OCI-LY7 (cell line): ENCODE measurements at regions not wholly inside any gene's neighbourhood (a gene's known extent, or its start where the extent isn't known, plus 50 kb on each side); places are given as distances from the start of the nearest gene placed in this dataset.

ENCODE experiments used
- BruUV-seq: library from RNA; stranded (reverse); fragments of 400-500 nt; replicated peaks from 2 replicates; lab custom pipeline; 2021; lab: Mats Ljungman, UMichigan
- CTCF ChIA-PET: fragments of 300-600 bp; sonication (Branson Sonifier 250); formaldehyde crosslinking; loops from one replicate; lab custom pipeline; 2022; ENCODE audit warnings: antibody characterized with exemption; ENCODE audit not compliant: unreplicated experiment; lab: Charles Lee
- POLR2A ChIA-PET: fragments of 300-600 bp; sonication (Branson Sonifier 250); formaldehyde crosslinking; loops from one replicate; lab custom pipeline; 2022; ENCODE audit warnings: antibody characterized with exemption; lab: Charles Lee
- DNase-seq: peaks from one replicate; pipeline ENCODE4 v3.0.0-alpha.2; 2015; ENCODE audit warnings: low spot score
- H2AFZ ChIP-seq: fragments of 200-600 bp; sonication (generic), shearing (Covaris generic); 2 replicates; pipeline ENCODE4 v1.6.1; 2014; ENCODE audit warnings: mild to moderate bottlenecking, antibody characterized with exemption, low read length, moderate library complexity
- H3K27ac ChIP-seq: fragments of 200-600 bp; sonication (generic); 2 replicates; pipeline ENCODE4 v1.5.1; 2014; ENCODE audit warnings: mixed run types, low read depth, mild to moderate bottlenecking, moderate library complexity, low read length, inconsistent platforms; ENCODE audit not compliant: poor library complexity, severe bottlenecking
- H3K36me3 ChIP-seq: fragments of 200-600 bp; sonication (generic); 2 replicates; pipeline ENCODE4 v1.6.1; 2014; ENCODE audit warnings: mild to moderate bottlenecking, antibody characterized with exemption, low read length, moderate library complexity, mixed read lengths; ENCODE audit not compliant: insufficient read depth
- H3K4me1 ChIP-seq: fragments of 200-600 bp; sonication (generic); 2 replicates; pipeline ENCODE4 v1.5.1; 2014; ENCODE audit warnings: mild to moderate bottlenecking, low read length; ENCODE audit not compliant: insufficient read depth, poor library complexity, severe bottlenecking
- H3K4me2 ChIP-seq: fragments of 200-600 bp; sonication (generic); 2 replicates; pipeline ENCODE4 v1.6.1; 2014; ENCODE audit warnings: mild to moderate bottlenecking, low read length
- H3K4me3 ChIP-seq: fragments of 200-600 bp; sonication (generic); 2 replicates; pipeline ENCODE4 v1.5.1; 2014; ENCODE audit warnings: mild to moderate bottlenecking, low read depth, low read length; ENCODE audit not compliant: poor library complexity, severe bottlenecking
- H3K79me2 ChIP-seq: fragments of 200-600 bp; sonication (generic); 2 replicates; pipeline ENCODE4 v1.6.1; 2016; ENCODE audit warnings: low read depth, mild to moderate bottlenecking, low read length, moderate library complexity, mixed read lengths; ENCODE audit not compliant: insufficient read depth
- H3K9me2 ChIP-seq: fragments of 200-600 bp; sonication (generic); 2 replicates; pipeline ENCODE4 v1.6.1; 2016; ENCODE audit warnings: mild to moderate bottlenecking, low read length, mixed read lengths; ENCODE audit not compliant: insufficient read depth
- H3K9me3 ChIP-seq: fragments of 200-600 bp; sonication (generic); 2 replicates; pipeline ENCODE4 v1.6.1; 2014; ENCODE audit warnings: mild to moderate bottlenecking, mixed run types, low read length, mixed read lengths
- H4K20me1 ChIP-seq: fragments of 200-600 bp; sonication (generic); 2 replicates; pipeline ENCODE4 v1.6.1; 2014; ENCODE audit warnings: mild to moderate bottlenecking, antibody characterized with exemption, low read length, moderate library complexity, mixed read lengths; ENCODE audit not compliant: insufficient read depth
- CTCF ChIP-seq: fragments of 200-600 bp; sonication (generic); conservative IDR thresholded peaks from 2 replicates; pipeline ENCODE4 v1.5.1; 2014; ENCODE audit warnings: mild to moderate bottlenecking, antibody characterized with exemption, low read length, moderate library complexity, mixed read lengths
- EZH2phosphoT487 ChIP-seq: fragments of 200-600 bp; sonication (generic); IDR thresholded peaks from 2 replicates; pipeline ENCODE4 v1.6.1; 2018; ENCODE audit warnings: low read depth, borderline replicate concordance, mild to moderate bottlenecking, mixed run types, antibody characterized with exemption, low read length, moderate library complexity, mixed read lengths
- intact Hi-C: fragments of 100-400 bp; cut with micrococcal nuclease; formaldehyde crosslinking; loops from one replicate; pipeline ENCODE4 v1.10.0; 2022; ENCODE audit not compliant: unreplicated experiment

- Histone ChIP-seq H3K4me1 (no peaks in the 10 kb centered on the region), H3K79me2 (no peaks in the 10 kb centered on the region), H3K9me3 (no peaks in the 10 kb centered on the region), H3K4me3 (no peak overlapping the region), H3K4me2 (no peak overlapping the region), H2AFZ (no peak overlapping the region), H3K9me2 (no peaks in the 10 kb centered on the region), H3K27ac (no peak overlapping the region), H3K36me3 (no peaks in the 10 kb centered on the region), H4K20me1 (no peaks in the 10 kb centered on the region)
- intact Hi-C loops = no loop called here
- POLR2A ChIA-PET = no interaction called here
- CTCF ChIA-PET = no interaction called here
- TF ChIP-seq CTCF (no peak), EZH2phosphoT487 (no peak)
- no TSS peak for BruUV-seq
- DNase-seq = no peak
Measured at GRCh38 chr17:77802333-77802615, 156.2 kb upstream of the TNRC6C start.

- Histone ChIP-seq H3K79me2 (no peaks in the 10 kb centered on the region), H3K9me3 (no peaks in the 10 kb centered on the region), H2AFZ (no peak overlapping the region), H3K4me2 (no peak overlapping the region), H3K4me3 (no peak overlapping the region), H3K9me2 (no peaks in the 10 kb centered on the region), H3K4me1 (no peaks in the 10 kb centered on the region), H3K27ac (no peak overlapping the region), H3K36me3 (no peaks in the 10 kb centered on the region), H4K20me1 (no peaks in the 10 kb centered on the region)
- CTCF ChIA-PET = no interaction called here
- TF ChIP-seq EZH2phosphoT487 = no peak
- TF ChIP-seq CTCF = no peak
- BruUV-seq = no TSS peak
- POLR2A ChIA-PET = no interaction called here
- no peak for DNase-seq
- intact Hi-C loops = no loop called here
Measured at GRCh38 chr17:77802811-77803220, 155.7 kb upstream of the TNRC6C start.

GRCh38 chr17:77803726-77804125 is 154.8 kb upstream of the TNRC6C start:
- H3K9me3 ChIP-seq = no peaks in the 10 kb centered on the region
- H3K9me2 ChIP-seq = no peaks in the 10 kb centered on the region
- H3K36me3 ChIP-seq = no peaks in the 10 kb centered on the region
- H3K27ac ChIP-seq = no peak overlapping the region
- TF ChIP-seq CTCF = no peak
- no peak for TF ChIP-seq EZH2phosphoT487
- no TSS peak for BruUV-seq
- DNase-seq = no peak
- H3K79me2 ChIP-seq = no peaks in the 10 kb centered on the region
- intact Hi-C loops = no loop called here
- no peaks in the 10 kb centered on the region for H3K4me1 ChIP-seq
- ChIA-PET CTCF (no interaction called here), POLR2A (no interaction called here)
- no peak overlapping the region for H3K4me3 ChIP-seq
- H2AFZ ChIP-seq = no peak overlapping the region
- H3K4me2 ChIP-seq = no peak overlapping the region
- no peaks in the 10 kb centered on the region for H4K20me1 ChIP-seq
